HG02798 (cell line): ENCODE measurements at regions not wholly inside any gene's neighbourhood (a gene's known extent, or its start where the extent isn't known, plus 50 kb on each side); places are given as distances from the start of the nearest gene placed in this dataset.
"Not testable (repeated sequence)": the region's sequence is repeated elsewhere in the genome, so short reads cannot be mapped to it uniquely, and the experiment has no call there.

Source experiments
- ATAC-seq: cut with Tn5 transposase; IDR thresholded peaks from one replicate; pipeline ENCODE4 v1.9.1; 2021; ENCODE audit warnings: mild to moderate bottlenecking; ENCODE audit not compliant: unreplicated experiment, poor library complexity

- no peak for ATAC-seq
Measured at GRCh38 chr21:17386498-17386897, 126.3 kb upstream of the CXADR start.

- ATAC-seq, result peak; percentile 72
Measured at GRCh38 chr21:17387030-17387617, 125.7 kb upstream of the CXADR start.

GRCh38 chr21:17388226-17388625, 124.6 kb upstream of the CXADR start:
- no peak for ATAC-seq

GRCh38 chr21:17389311-17389710, 123.5 kb upstream of the CXADR start:
- ATAC-seq, result no peak

- ATAC-seq, result no peak
Measured at GRCh38 chr21:17390569-17390968, 122.3 kb upstream of the CXADR start.

- no peak for ATAC-seq
Measured at GRCh38 chr21:17391811-17392340, 121.0 kb upstream of the CXADR start.

GRCh38 chr21:17393413-17393812, 119.4 kb upstream of the CXADR start:
- ATAC-seq, result no peak

- no peak for ATAC-seq
Measured at GRCh38 chr21:17396948-17397347, 115.9 kb upstream of the CXADR start.

- no peak for ATAC-seq
Measured at GRCh38 chr21:17397703-17398102, 115.1 kb upstream of the CXADR start.

GRCh38 chr21:17398954-17399353, 113.9 kb upstream of the CXADR start:
- ATAC-seq, result not testable (repeated sequence)

- ATAC-seq, result no peak
Measured at GRCh38 chr21:17402937-17403336, 109.9 kb upstream of the CXADR start.

GRCh38 chr21:17406202-17406601, 106.6 kb upstream of the CXADR start:
- no peak for ATAC-seq

GRCh38 chr21:17414766-17415165, 98.1 kb upstream of the CXADR start:
- no peak for ATAC-seq

- ATAC-seq, result no peak
Measured at GRCh38 chr21:17416139-17416538, 96.7 kb upstream of the CXADR start.

- ATAC-seq, result no peak
Measured at GRCh38 chr21:17422931-17423330, 89.9 kb upstream of the CXADR start.

GRCh38 chr21:17427157-17427556, 85.7 kb upstream of the CXADR start:
- ATAC-seq, result no peak

GRCh38 chr21:17427831-17428483, 84.9 kb upstream of the CXADR start:
- ATAC-seq, result peak; percentile 95

- ATAC-seq, result peak; percentile 55
Measured at GRCh38 chr21:17428484-17428869, 84.4 kb upstream of the CXADR start.

GRCh38 chr21:17428980-17429379, 83.9 kb upstream of the CXADR start:
- ATAC-seq, result no peak

- ATAC-seq, result no peak
Measured at GRCh38 chr21:17429936-17430335, 82.9 kb upstream of the CXADR start.

- no peak for ATAC-seq
Measured at GRCh38 chr21:17432732-17433057, 80.1 kb upstream of the CXADR start.

- ATAC-seq, result no peak
Measured at GRCh38 chr21:17433730-17434129, 79.1 kb upstream of the CXADR start.
